ENCODE measurements at regions not wholly inside any gene's neighbourhood (a gene's known extent, or its start where the extent isn't known, plus 50 kb on each side); places are given as distances from the start of the nearest gene placed in this dataset.
"Not testable (repeated sequence)": the region's sequence is repeated elsewhere in the genome, so short reads cannot be mapped to it uniquely, and the experiment has no call there.

- no peak for DNase-seq (ENCODE audit: low read depth in 2 of 2)
Observed at GRCh38 chr1:83087851-83088250, 911.1 kb downstream of the TTLL7 start.

GRCh38 chr1:83086986-83087512, 911.9 kb downstream of the TTLL7 start:
- no peak for DNase-seq (ENCODE audit: low read depth in 2 of 2)

GRCh38 chr1:83086346-83086745, 912.6 kb downstream of the TTLL7 start:
- no peak for DNase-seq (ENCODE audit: low read depth in 2 of 2)

- DNase-seq (ENCODE audit: low read depth in 2 of 2) = no peak
Observed at GRCh38 chr1:83083589-83084224, 915.2 kb downstream of the TTLL7 start.

GRCh38 chr1:83077411-83077810, 921.5 kb downstream of the TTLL7 start:
- DNase-seq (ENCODE audit: low read depth in 2 of 2) = no peak

- no peak for DNase-seq (ENCODE audit: low read depth in 2 of 2)
Observed at GRCh38 chr1:83075107-83075506, 923.8 kb downstream of the TTLL7 start.

GRCh38 chr1:83067954-83068353, 931.0 kb downstream of the TTLL7 start:
- no peak for DNase-seq (ENCODE audit: low read depth in 2 of 2)

- no peak for DNase-seq (ENCODE audit: low read depth in 2 of 2)
Observed at GRCh38 chr1:83065952-83066727, 932.8 kb downstream of the TTLL7 start.

- DNase-seq (ENCODE audit: low read depth in 2 of 2) = no peak
Observed at GRCh38 chr1:83064589-83065242, 934.2 kb downstream of the TTLL7 start.

- DNase-seq (ENCODE audit: low read depth in 2 of 2) = no peak
Observed at GRCh38 chr1:83060651-83061390, 938.1 kb downstream of the TTLL7 start.

GRCh38 chr1:83060221-83060620, 938.7 kb downstream of the TTLL7 start:
- no peak for DNase-seq (ENCODE audit: low read depth in 2 of 2)

GRCh38 chr1:83058327-83058726, 940.6 kb downstream of the TTLL7 start:
- no peak for DNase-seq (ENCODE audit: low read depth in 2 of 2)

GRCh38 chr1:83055391-83056170, 943.4 kb downstream of the TTLL7 start:
- DNase-seq (ENCODE audit: low read depth in 2 of 2) = no peak

- no peak for DNase-seq (ENCODE audit: low read depth in 2 of 2)
Observed at GRCh38 chr1:83053446-83053845, 945.5 kb downstream of the TTLL7 start.

- DNase-seq (ENCODE audit: low read depth in 2 of 2) = no peak
Observed at GRCh38 chr1:83052865-83053264, 946.1 kb downstream of the TTLL7 start.

- not testable (repeated sequence) for DNase-seq (ENCODE audit: low read depth in 2 of 2)
Observed at GRCh38 chr1:83051053-83051452, 947.9 kb downstream of the TTLL7 start.

- no peak for DNase-seq (ENCODE audit: low read depth in 2 of 2)
Observed at GRCh38 chr1:83043244-83043643, 955.7 kb downstream of the TTLL7 start.

- not testable (repeated sequence) for DNase-seq (ENCODE audit: low read depth in 2 of 2)
Observed at GRCh38 chr1:83039091-83039490, 959.8 kb downstream of the TTLL7 start.

- no peak for DNase-seq (ENCODE audit: low read depth in 2 of 2)
Observed at GRCh38 chr1:83034851-83035250, 964.1 kb downstream of the TTLL7 start.

- no peak for DNase-seq (ENCODE audit: low read depth in 2 of 2)
Observed at GRCh38 chr1:83033682-83034081, 965.2 kb downstream of the TTLL7 start.

GRCh38 chr1:83029916-83030315, 969.0 kb downstream of the TTLL7 start:
- no peak for DNase-seq (ENCODE audit: low read depth in 2 of 2)

Data from stimulated activated CD8-positive, alpha-beta memory T cell treated with anti-CD3 and anti-CD28 coated beads, Interleukin-15, amount 100 ng/mL, for 4 hours (primary cell).